ENCODE measurements at regions not wholly inside any gene's neighbourhood (a gene's known extent, or its start where the extent isn't known, plus 50 kb on each side); places are given as distances from the start of the nearest gene placed in this dataset.
"Not testable (repeated sequence)": the region's sequence is repeated elsewhere in the genome, so short reads cannot be mapped to it uniquely, and the experiment has no call there.

GRCh38 chr7:27032839-27033238 is 63.0 kb downstream of the HOXA1 start:
- no peak for DNase-seq (ENCODE audit: extremely low read depth, low read depth)

GRCh38 chr7:27031289-27032172 is 64.3 kb downstream of the HOXA1 start:
- DNase-seq (ENCODE audit: extremely low read depth, low read depth): no peak

- no peak for DNase-seq (ENCODE audit: extremely low read depth, low read depth)
These were observed 65.3 kb downstream of the HOXA1 start for GRCh38 chr7:27030393-27031050.

DNA sequence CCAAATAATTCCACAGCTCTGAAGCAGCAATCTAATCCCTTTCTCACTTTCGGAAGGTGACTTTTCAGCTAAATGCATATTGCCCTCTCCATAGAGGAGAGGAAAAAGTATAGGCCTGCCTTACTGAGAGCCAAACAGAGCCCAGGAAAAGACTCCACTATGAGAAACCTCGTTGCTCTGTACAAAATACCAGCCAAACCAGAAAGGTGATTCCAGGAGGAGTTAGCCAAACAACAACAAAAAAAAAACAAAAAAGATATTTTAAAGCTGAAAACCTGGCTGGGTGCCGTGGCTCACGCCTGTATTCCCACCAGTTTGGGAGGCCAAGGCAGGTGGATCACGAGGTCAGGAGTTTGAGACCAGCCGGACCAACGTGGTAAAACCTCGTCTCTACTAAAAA is 70.5 kb downstream of the HOXA1 start:
- no peak for DNase-seq (ENCODE audit: extremely low read depth, low read depth)

GRCh38 chr7:27010068-27010467 is 85.7 kb downstream of the HOXA1 start:
- DNase-seq (ENCODE audit: extremely low read depth, low read depth): no peak

DNA sequence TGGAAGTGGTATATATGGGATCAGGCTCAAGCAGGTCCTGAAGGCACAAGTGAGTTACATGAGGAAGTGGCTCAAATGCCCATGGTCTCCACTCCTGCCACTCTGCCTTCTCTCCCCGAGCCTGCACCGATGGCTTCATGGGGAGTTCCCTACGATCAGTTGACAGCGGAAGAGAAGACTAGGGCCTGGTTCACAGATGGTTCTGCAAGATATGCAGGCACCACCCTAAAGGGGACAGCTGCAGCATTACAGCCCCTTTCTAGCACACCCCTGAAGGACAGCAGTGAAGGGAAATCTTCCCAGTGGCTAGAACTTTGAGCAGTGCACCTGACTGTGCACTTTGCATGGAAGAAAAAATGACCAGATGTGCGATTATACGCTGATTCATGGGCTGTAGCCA is 95.3 kb downstream of the HOXA1 start:
- no peak for DNase-seq (ENCODE audit: extremely low read depth, low read depth)

DNA sequence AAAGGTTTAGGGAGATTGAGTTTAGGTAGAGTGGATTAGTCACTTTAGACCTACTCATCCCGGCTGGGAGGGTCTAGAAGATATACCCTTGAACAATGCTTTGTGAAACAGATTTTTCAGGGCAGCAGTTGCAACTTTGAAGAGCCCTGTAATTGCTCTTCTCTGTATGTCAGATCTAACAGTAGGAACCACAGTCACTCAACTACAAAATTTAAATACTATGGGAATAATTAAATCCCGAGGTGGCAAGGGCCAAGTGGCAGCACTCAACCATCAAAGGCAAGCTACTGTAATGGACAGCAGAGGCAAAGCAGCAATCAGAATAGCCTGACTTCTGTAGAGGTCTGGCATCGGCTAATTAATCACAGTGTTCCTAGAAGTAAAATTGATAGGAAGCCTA is 97.5 kb downstream of the HOXA1 start:
- not testable (repeated sequence) for DNase-seq (ENCODE audit: extremely low read depth, low read depth)

DNA sequence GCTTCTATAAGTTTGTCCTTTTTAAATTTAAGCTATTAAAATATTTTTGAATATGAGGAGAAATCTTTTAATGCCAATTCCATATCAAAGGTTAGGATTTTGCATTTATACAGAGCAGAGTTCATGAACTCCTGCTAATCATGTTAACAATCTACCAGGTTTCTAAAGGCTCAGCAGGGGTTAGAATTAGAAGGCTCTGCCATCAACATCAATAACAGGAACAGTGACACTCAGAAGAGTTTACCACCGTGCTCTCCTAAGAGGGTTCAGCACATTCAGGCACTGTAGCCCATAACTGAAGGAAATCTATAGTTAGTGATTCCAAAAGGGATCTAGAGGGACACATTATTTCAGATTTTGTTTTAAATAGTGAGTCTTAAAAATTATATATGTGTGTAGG is 100.1 kb downstream of the HOXA1 start:
- DNase-seq (ENCODE audit: extremely low read depth, low read depth): no peak

DNA sequence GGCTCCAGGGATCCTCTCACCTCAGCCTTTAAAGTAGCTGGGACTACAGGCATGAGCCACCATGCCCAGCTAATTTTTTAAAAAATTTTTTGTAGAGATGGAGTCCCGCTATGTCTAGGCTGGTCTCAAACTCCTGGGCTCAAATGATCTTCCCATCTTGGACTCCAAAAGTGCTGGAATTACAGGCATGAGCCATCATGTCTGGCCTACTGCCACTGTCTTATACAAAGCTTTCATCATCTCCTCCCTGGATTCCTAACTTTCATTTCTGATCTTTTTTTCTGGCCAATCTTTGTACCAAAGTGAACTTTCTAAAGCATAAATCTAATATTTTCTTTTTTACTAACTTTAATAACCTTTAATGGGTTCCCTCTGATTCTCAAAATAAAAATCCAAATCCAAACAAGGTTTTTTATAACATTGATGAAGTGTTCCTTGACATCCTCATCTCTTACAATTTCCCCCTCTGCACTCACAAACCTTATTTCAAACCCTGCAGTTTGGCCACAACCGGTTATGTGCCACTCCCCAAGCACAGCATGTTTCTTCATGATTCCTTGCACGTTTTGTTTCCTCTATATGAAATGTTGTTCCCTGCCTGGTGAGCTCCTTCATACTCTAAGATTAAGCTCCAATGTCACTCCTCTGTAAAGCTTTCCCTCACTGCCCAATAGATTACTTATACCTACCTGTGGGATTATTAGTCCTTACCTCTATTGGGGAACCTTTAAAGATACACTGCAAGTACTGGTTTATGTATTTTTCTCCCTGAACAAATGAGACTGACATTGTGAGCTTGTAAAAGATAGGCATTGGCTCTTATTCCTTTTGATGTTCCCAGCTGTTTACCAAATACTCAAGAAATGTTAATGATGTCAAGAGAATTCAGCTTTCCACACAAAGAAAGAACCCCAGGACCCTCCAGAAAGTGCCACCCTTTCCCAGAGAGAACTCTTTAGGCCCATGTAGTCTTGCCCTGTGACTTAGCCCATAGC is 101.7 kb downstream of the HOXA1 start:
- no peak for DNase-seq (ENCODE audit: extremely low read depth, low read depth)

- DNase-seq (ENCODE audit: extremely low read depth, low read depth): no peak
These were observed 103.1 kb downstream of the HOXA1 start for GRCh38 chr7:26992670-26993069.

- DNase-seq (ENCODE audit: extremely low read depth, low read depth): no peak
These were observed 104.0 kb downstream of the HOXA1 start for GRCh38 chr7:26991796-26992195.

- DNase-seq (ENCODE audit: extremely low read depth, low read depth): no peak
These were observed 105.7 kb downstream of the HOXA1 start for GRCh38 chr7:26989897-26990670.

DNA sequence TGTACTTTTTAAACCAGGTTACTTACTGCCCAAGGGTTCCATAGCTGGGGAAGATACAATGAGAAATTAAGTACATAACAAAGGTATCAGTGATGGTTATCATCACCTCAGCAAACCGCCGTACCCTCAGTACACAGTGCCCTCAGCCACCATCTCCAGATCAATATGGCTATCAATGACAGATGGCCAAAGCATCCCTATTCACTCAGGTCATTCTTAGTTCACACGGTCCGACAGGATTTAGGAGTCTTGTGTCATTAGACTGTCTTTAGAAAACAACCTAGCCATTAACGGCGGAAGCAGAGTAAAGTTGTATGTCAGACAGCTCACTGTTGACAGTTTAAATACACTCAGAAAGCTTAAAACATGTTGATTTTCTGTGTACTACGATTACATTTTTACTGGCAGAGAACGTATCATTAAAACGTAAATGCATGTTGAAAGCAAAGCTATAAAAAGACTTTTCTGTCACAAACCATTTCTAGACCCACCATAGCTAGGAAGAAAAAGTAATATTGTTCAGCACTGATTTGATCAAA is 106.9 kb downstream of the HOXA1 start:
- DNase-seq (ENCODE audit: extremely low read depth, low read depth): no peak

DNA sequence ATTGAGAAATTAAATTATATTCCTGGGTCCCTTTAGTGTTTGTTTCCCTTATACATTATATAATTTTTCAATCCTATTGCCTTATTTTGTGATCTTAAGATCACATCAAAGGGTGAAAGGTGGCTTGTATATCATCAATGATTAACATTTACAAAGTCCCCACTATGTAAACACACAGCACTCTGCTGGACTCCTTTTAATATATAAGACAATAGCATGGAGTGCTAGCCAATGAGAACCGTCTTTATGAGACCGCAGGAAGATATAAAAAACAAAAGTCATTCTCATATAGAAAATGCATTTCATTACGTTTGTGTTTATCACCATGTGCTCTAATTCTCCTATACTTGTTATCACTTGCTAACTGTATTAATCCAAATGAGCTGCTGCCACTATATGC is 108.5 kb downstream of the HOXA1 start:
- DNase-seq (ENCODE audit: extremely low read depth, low read depth): no peak

DNA sequence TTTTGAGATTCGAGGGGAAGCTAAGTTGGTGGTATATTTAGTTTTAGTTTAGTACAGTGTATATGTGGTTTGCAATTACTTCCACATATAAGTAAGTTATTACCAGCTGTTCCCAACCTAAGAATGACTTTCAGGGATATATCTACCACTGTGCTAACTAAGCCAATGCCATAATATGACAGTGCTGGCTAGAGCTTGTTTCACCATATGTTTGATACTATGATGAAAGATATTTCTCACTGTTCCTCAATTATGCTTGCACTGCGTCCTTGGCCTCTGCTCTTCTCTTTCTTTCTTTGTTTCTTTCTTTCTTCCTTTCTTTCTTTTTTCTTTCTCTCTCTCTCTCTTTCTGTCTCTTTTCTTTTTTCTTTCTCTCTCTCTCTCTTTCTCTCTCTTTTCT is 113.8 kb upstream of the SKAP2 start:
- DNase-seq (ENCODE audit: extremely low read depth, low read depth): no peak

GRCh38 chr7:26976840-26977239 is 112.5 kb upstream of the SKAP2 start:
- DNase-seq (ENCODE audit: extremely low read depth, low read depth): no peak

DNA sequence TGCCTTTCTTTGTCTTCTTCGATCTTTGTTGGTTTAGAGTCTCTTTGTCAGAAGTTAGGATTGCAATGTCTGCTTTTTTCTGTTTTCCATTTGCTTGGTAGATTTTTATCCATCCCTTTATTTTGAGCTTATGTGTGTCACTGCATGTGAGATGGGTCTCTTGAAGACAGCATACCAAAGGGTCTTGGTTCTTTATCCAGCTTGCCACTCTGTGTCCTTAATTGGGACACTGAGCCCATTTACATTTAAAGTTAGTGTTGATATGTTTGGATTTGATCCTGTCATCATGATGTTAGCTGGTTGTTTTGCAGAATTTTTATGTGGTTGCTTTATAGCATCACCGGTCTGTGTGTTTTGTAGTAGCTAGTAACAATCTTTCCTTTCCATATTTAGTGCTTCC is 107.5 kb upstream of the SKAP2 start:
- not testable (repeated sequence) for DNase-seq (ENCODE audit: extremely low read depth, low read depth)

GRCh38 chr7:26965724-26966123 is 101.3 kb upstream of the SKAP2 start:
- DNase-seq (ENCODE audit: extremely low read depth, low read depth): no peak

DNA sequence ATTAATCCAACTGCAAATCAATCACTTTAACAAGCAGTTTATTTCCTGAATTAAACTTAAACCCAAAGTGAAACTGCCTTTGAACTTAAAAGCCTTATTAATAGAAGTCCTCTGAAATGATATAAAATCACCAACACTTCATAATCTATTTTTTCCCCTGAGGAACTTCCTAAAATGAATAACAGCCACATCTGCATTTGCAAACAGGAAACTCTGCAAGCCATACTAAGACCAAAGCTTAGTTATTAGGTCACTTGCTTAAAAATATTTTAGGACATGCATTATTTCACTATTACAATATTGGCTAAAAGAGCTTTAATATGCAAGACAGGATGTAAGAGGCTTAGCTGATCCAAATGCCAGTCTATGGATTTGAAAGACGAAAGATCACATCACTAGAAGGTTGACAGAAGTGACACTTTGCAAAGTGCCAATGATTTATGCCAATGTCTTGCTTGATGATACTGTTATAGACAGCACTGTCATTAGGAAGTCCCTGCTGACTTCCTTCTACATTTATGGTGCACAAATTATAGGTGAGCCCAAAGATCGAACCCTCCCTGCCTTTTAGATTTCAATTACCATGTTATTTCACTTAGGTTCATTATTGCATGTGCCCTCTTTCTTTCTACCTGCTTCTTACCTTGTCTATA is 99.9 kb upstream of the SKAP2 start:
- no peak for DNase-seq (ENCODE audit: extremely low read depth, low read depth)

Measured in NCI-H460 (cell line).